Effector memory CD4-positive, alpha-beta T cell (primary cell): ENCODE measurements at regions not wholly inside any gene's neighbourhood (a gene's known extent, or its start where the extent isn't known, plus 50 kb on each side); places are given as distances from the start of the nearest gene placed in this dataset.

Experiments
- DNase-seq, 3 donors: peaks; one replicate each; pipeline ENCODE4 v3.0.0-alpha.2; 2020
- H3K27ac ChIP-seq: 2 replicates; pipeline ENCODE4 v1.7.0; 2013; ENCODE audit warnings: mild to moderate bottlenecking, low read length, moderate library complexity; ENCODE audit not compliant: insufficient read depth, poor library complexity, severe bottlenecking
- H3K27me3 ChIP-seq: replicated peaks from 2 replicates; pipeline ENCODE4 v1.7.0; 2013; ENCODE audit warnings: mild to moderate bottlenecking, low read length; ENCODE audit not compliant: insufficient read depth, control insufficient read depth, poor library complexity, severe bottlenecking
- H3K36me3 ChIP-seq: 2 replicates; pipeline ENCODE4 v1.7.0; 2013; ENCODE audit warnings: mild to moderate bottlenecking, low read length, moderate library complexity; ENCODE audit not compliant: control insufficient read depth, insufficient read depth
- H3K4me1 ChIP-seq: 2 replicates; pipeline ENCODE4 v1.7.0; 2013; ENCODE audit warnings: low read length, mild to moderate bottlenecking; ENCODE audit not compliant: control insufficient read depth, insufficient read depth, poor library complexity, severe bottlenecking
- H3K4me3 ChIP-seq: 2 replicates; pipeline ENCODE4 v1.7.0; 2013; ENCODE audit warnings: low read length, low read depth, mild to moderate bottlenecking; ENCODE audit not compliant: insufficient read depth, poor library complexity, severe bottlenecking
- H3K9me3 ChIP-seq: 2 replicates; pipeline ENCODE4 v1.7.0; 2013; ENCODE audit warnings: mild to moderate bottlenecking, low read length, moderate library complexity; ENCODE audit not compliant: control insufficient read depth

- no peaks in the 10 kb centered on the region for H3K9me3 ChIP-seq
- no peak overlapping the region for H3K4me3 ChIP-seq
- H3K4me1 ChIP-seq = peaks cover 7% of the 10 kb centered on the region
- H3K36me3 ChIP-seq = no peaks in the 10 kb centered on the region
- no peak overlapping the region for H3K27ac ChIP-seq
- no peak for DNase-seq
- no peaks in the 10 kb centered on the region for H3K27me3 ChIP-seq
Observed at GRCh38 chr7:132653366-132653930, 77.2 kb upstream of the PLXNA4 start.

- peaks cover 7% of the 10 kb centered on the region for H3K4me1 ChIP-seq
- DNase-seq = no peak
- H3K4me3 ChIP-seq = no peak overlapping the region
- no peaks in the 10 kb centered on the region for H3K36me3 ChIP-seq
- no peak overlapping the region for H3K27ac ChIP-seq
- no peaks in the 10 kb centered on the region for H3K9me3 ChIP-seq
- H3K27me3 ChIP-seq = no peaks in the 10 kb centered on the region
Observed at GRCh38 chr7:132652507-132652906, 76.2 kb upstream of the PLXNA4 start.

GRCh38 chr7:132650498-132650897, 74.2 kb upstream of the PLXNA4 start:
- H3K36me3 ChIP-seq = no peaks in the 10 kb centered on the region
- H3K4me3 ChIP-seq = no peak overlapping the region
- no peaks in the 10 kb centered on the region for H3K27me3 ChIP-seq
- H3K4me1 ChIP-seq = peaks cover 3% of the 10 kb centered on the region
- H3K27ac ChIP-seq = no peak overlapping the region
- no peak for DNase-seq
- no peaks in the 10 kb centered on the region for H3K9me3 ChIP-seq

GRCh38 chr7:132647311-132647710, 71.0 kb upstream of the PLXNA4 start:
- no peak for DNase-seq
- no peaks in the 10 kb centered on the region for H3K9me3 ChIP-seq
- H3K36me3 ChIP-seq = no peaks in the 10 kb centered on the region
- no peaks in the 10 kb centered on the region for H3K4me1 ChIP-seq
- H3K4me3 ChIP-seq = no peak overlapping the region
- no peaks in the 10 kb centered on the region for H3K27me3 ChIP-seq
- H3K27ac ChIP-seq = no peak overlapping the region

GRCh38 chr7:132646052-132646451, 69.8 kb upstream of the PLXNA4 start:
- DNase-seq = no peak
- Histone ChIP-seq H3K27me3 (no peaks in the 10 kb centered on the region), H3K27ac (no peak overlapping the region), H3K4me3 (no peak overlapping the region), H3K36me3 (no peaks in the 10 kb centered on the region), H3K4me1 (no peaks in the 10 kb centered on the region), H3K9me3 (no peaks in the 10 kb centered on the region)

- Histone ChIP-seq H3K9me3 (no peaks in the 10 kb centered on the region), H3K4me1 (no peaks in the 10 kb centered on the region), H3K36me3 (no peaks in the 10 kb centered on the region), H3K4me3 (no peak overlapping the region), H3K27me3 (no peaks in the 10 kb centered on the region), H3K27ac (no peak overlapping the region)
- no peak for DNase-seq
Observed at GRCh38 chr7:132643302-132643701, 67.0 kb upstream of the PLXNA4 start.

DNA sequence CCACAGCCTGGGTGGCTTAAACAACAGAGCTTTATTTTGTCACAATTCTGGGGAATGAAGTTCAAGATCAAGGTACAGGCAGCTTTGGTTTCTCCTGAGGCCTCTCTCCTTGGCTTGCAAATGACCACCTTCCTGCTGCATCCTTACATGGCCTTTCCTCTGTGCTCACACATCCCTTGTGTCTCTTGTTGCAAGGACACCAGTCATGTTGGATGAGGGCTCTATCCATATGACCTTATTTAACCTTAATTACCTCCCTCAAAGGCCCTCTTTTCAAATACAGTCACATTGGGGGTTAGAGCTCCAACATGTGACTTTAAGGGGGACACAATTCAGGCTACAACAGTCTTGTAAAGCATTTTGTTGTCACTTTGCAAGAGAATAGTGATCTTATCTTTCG, 65.0 kb upstream of the PLXNA4 start:
- no peak overlapping the region for H3K27ac ChIP-seq
- no peaks in the 10 kb centered on the region for H3K4me1 ChIP-seq
- no peak overlapping the region for H3K4me3 ChIP-seq
- H3K27me3 ChIP-seq = no peaks in the 10 kb centered on the region
- H3K9me3 ChIP-seq = no peaks in the 10 kb centered on the region
- no peaks in the 10 kb centered on the region for H3K36me3 ChIP-seq
- DNase-seq = no peak

- H3K36me3 ChIP-seq = no peaks in the 10 kb centered on the region
- H3K27ac ChIP-seq = no peak overlapping the region
- no peak overlapping the region for H3K4me3 ChIP-seq
Observed at GRCh38 chr7:132639983-132640382, 63.7 kb upstream of the PLXNA4 start.

DNA sequence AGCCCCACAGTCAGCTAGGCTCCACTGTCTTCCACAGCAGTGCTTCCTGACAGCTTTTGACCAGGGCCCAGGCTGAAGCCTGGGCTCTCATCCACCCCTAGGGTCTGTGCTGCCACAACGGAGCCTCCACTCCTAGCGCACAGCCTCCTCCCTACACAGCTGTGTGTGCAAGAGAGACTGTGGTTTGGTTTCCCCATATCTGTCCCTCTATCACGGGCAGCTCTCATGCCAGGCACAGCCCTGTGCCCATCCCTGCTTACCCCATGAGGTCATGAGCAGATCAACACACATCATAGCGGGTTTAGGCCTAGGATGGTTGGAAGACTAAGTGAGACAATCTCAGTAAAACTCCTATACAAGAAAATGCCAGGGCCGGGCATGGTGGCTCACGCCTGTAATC, 61.7 kb upstream of the PLXNA4 start:
- no peak overlapping the region for H3K4me3 ChIP-seq
- H3K4me1 ChIP-seq = no peaks in the 10 kb centered on the region
- DNase-seq = no peak
- no peaks in the 10 kb centered on the region for H3K9me3 ChIP-seq
- no peaks in the 10 kb centered on the region for H3K36me3 ChIP-seq
- H3K27me3 ChIP-seq = no peaks in the 10 kb centered on the region
- H3K27ac ChIP-seq = no peak overlapping the region

More at GRCh38 chr7:132639983-132640382, 63.7 kb upstream of the PLXNA4 start:
- no peak for DNase-seq
- no peaks in the 10 kb centered on the region for H3K9me3 ChIP-seq
- H3K27me3 ChIP-seq = no peaks in the 10 kb centered on the region
- no peaks in the 10 kb centered on the region for H3K4me1 ChIP-seq

GRCh38 chr7:132636581-132636980, 60.3 kb upstream of the PLXNA4 start:
- Histone ChIP-seq H3K4me1 (no peaks in the 10 kb centered on the region), H3K27ac (no peak overlapping the region), H3K9me3 (no peaks in the 10 kb centered on the region), H3K27me3 (no peaks in the 10 kb centered on the region), H3K4me3 (no peak overlapping the region), H3K36me3 (no peaks in the 10 kb centered on the region)
- DNase-seq = no peak
